ENCODE measurements at regions not wholly inside any gene's neighbourhood (a gene's known extent, or its start where the extent isn't known, plus 50 kb on each side); places are given as distances from the start of the nearest gene placed in this dataset.

DNA sequence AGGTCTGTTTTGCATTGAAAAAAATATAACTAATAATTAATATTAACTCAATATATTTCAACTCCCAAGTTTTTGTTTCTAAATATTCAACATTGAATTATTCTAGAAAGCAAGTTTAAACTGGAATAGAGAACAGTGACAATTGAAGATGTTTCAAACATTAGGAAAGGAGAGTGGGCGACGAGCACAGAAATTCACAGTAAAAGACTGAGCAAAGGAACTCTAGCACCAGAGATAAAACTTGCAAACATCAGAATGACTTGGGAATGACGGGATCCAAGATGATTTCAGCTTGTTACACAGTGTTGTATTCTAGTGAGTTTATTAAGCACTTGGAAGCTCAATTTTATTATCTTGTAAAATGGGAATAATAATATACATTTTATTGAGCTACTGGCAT, 56.6 kb upstream of the CNTN5 start:
- TF ChIP-seq, protein P1, sequence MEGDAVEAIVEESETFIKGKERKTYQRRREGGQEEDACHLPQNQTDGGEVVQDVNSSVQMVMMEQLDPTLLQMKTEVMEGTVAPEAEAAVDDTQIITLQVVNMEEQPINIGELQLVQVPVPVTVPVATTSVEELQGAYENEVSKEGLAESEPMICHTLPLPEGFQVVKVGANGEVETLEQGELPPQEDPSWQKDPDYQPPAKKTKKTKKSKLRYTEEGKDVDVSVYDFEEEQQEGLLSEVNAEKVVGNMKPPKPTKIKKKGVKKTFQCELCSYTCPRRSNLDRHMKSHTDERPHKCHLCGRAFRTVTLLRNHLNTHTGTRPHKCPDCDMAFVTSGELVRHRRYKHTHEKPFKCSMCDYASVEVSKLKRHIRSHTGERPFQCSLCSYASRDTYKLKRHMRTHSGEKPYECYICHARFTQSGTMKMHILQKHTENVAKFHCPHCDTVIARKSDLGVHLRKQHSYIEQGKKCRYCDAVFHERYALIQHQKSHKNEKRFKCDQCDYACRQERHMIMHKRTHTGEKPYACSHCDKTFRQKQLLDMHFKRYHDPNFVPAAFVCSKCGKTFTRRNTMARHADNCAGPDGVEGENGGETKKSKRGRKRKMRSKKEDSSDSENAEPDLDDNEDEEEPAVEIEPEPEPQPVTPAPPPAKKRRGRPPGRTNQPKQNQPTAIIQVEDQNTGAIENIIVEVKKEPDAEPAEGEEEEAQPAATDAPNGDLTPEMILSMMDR (IDR thresholded peaks at IDR 0.05; ENCODE audit: low read depth, low read length, missing input control): no peak
- TF ChIP-seq YY1 (IDR thresholded peaks at IDR 0.05) (no peak), GABPA (IDR thresholded peaks at IDR 0.05 in 1 of 2, conservative IDR thresholded peaks at IDR 0.05 in 1 of 2) (no peak), RAD21 (IDR thresholded peaks at IDR 0.05) (no peak), JUND (IDR thresholded peaks at IDR 0.05) (no peak), SP1 (IDR thresholded peaks at IDR 0.05) (no peak)
- TF ChIP-seq, protein P2, sequence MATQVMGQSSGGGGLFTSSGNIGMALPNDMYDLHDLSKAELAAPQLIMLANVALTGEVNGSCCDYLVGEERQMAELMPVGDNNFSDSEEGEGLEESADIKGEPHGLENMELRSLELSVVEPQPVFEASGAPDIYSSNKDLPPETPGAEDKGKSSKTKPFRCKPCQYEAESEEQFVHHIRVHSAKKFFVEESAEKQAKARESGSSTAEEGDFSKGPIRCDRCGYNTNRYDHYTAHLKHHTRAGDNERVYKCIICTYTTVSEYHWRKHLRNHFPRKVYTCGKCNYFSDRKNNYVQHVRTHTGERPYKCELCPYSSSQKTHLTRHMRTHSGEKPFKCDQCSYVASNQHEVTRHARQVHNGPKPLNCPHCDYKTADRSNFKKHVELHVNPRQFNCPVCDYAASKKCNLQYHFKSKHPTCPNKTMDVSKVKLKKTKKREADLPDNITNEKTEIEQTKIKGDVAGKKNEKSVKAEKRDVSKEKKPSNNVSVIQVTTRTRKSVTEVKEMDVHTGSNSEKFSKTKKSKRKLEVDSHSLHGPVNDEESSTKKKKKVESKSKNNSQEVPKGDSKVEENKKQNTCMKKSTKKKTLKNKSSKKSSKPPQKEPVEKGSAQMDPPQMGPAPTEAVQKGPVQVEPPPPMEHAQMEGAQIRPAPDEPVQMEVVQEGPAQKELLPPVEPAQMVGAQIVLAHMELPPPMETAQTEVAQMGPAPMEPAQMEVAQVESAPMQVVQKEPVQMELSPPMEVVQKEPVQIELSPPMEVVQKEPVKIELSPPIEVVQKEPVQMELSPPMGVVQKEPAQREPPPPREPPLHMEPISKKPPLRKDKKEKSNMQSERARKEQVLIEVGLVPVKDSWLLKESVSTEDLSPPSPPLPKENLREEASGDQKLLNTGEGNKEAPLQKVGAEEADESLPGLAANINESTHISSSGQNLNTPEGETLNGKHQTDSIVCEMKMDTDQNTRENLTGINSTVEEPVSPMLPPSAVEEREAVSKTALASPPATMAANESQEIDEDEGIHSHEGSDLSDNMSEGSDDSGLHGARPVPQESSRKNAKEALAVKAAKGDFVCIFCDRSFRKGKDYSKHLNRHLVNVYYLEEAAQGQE (IDR thresholded peaks at IDR 0.05): no peak
- TF ChIP-seq, protein P3, sequence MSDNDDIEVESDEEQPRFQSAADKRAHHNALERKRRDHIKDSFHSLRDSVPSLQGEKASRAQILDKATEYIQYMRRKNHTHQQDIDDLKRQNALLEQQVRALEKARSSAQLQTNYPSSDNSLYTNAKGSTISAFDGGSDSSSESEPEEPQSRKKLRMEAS (IDR thresholded peaks at IDR 0.05): no peak
